ENCODE measurements at regions not wholly inside any gene's neighbourhood (a gene's known extent, or its start where the extent isn't known, plus 50 kb on each side); places are given as distances from the start of the nearest gene placed in this dataset.

- no peak for TF ChIP-seq MAFK (IDR thresholded peaks at IDR 0.05; ENCODE audit: low read depth, low read length)
- TF ChIP-seq NFE2L2 (IDR thresholded peaks at IDR 0.05; ENCODE audit: low read depth, low read length): no peak
- TF ChIP-seq POLR2A (IDR thresholded peaks at IDR 0.05; ENCODE audit: low read depth, low read length): no peak
- TF ChIP-seq FOS (IDR thresholded peaks at IDR 0.05; ENCODE audit: low read depth, low read length): no peak
- no peak for TF ChIP-seq MXI1 (IDR thresholded peaks at IDR 0.05; ENCODE audit: borderline replicate concordance, low read depth, low read length)
- no peak for TF ChIP-seq CHD1 (IDR thresholded peaks at IDR 0.05; ENCODE audit: low read depth, low read length)
- no peak for TF ChIP-seq SMC3 (IDR thresholded peaks at IDR 0.05; ENCODE audit: low read depth, low read length)
- no peak for TF ChIP-seq BHLHE40 (IDR thresholded peaks at IDR 0.05; ENCODE audit: low read depth, low read length)
- TF ChIP-seq RAD21 (IDR thresholded peaks at IDR 0.05; ENCODE audit: low read length): no peak
- TF ChIP-seq RFX5 (IDR thresholded peaks at IDR 0.05; ENCODE audit: low read depth, low read length): no peak
- no peak for TF ChIP-seq CTCF (conservative IDR thresholded peaks at IDR 0.05; ENCODE audit: low read depth, low read length)
- TF ChIP-seq, protein P1, sequence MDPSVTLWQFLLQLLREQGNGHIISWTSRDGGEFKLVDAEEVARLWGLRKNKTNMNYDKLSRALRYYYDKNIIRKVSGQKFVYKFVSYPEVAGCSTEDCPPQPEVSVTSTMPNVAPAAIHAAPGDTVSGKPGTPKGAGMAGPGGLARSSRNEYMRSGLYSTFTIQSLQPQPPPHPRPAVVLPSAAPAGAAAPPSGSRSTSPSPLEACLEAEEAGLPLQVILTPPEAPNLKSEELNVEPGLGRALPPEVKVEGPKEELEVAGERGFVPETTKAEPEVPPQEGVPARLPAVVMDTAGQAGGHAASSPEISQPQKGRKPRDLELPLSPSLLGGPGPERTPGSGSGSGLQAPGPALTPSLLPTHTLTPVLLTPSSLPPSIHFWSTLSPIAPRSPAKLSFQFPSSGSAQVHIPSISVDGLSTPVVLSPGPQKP (IDR thresholded peaks at IDR 0.05; ENCODE audit: borderline replicate concordance, low read depth, low read length): no peak
- intact Hi-C loops (cut with micrococcal nuclease): no loop called here
- H4K8ac ChIP-seq (ENCODE audit: low read depth in 2 of 2, low read length in 2 of 2): no peak overlapping the region
- H2BK5ac ChIP-seq (ENCODE audit: low read depth, low read length, poor library complexity, severe bottlenecking): no peak overlapping the region
- H4K20me1 ChIP-seq (ENCODE audit: insufficient read depth, low read length): no peaks in the 10 kb centered on the region
- in situ Hi-C loops (cut with MboI; ENCODE audit: low sequenced_read_pairs): no loop called here
- no peak overlapping the region for H3K9ac ChIP-seq (ENCODE audit: low read depth, low read length)
- H3K79me1 ChIP-seq (ENCODE audit: low read depth in 1 of 2, low read length in 2 of 2): no peaks in the 10 kb centered on the region
- H3K14ac ChIP-seq (replicated peaks; ENCODE audit: low read depth, low read length): no peak overlapping the region
- H2BK20ac ChIP-seq (ENCODE audit: low read depth, low read length): no peak overlapping the region
- no peak overlapping the region for H3K23ac ChIP-seq (ENCODE audit: low read depth, low read length)
- no peaks in the 10 kb centered on the region for H3K9me1 ChIP-seq (ENCODE audit: insufficient read depth, low read length)
- H3K4ac ChIP-seq (ENCODE audit: low read depth, low read length): no peak overlapping the region
- ChIA-PET POLR2A (ENCODE audit: unreplicated experiment) (no interaction called here), CTCF (no interaction called here)
- H2BK15ac ChIP-seq (ENCODE audit: low read depth, low read length): no peak overlapping the region
- no peak overlapping the region for H3K4me2 ChIP-seq (ENCODE audit: low read depth, low read length)
- no peaks in the 10 kb centered on the region for H3K27me3 ChIP-seq (ENCODE audit: control insufficient read depth, insufficient read depth, low read length)
- H3K18ac ChIP-seq (ENCODE audit: low read depth, low read length): no peak overlapping the region
- no peak overlapping the region for H4K5ac ChIP-seq (ENCODE audit: low read depth, low read length)
- H2AFZ ChIP-seq (replicated peaks; ENCODE audit: low read length, poor library complexity): no peak overlapping the region
- no peak for ATAC-seq (ENCODE audit: low read depth)
- DNase-seq: no peak
- H3K9me3 ChIP-seq (ENCODE audit: control insufficient read depth, insufficient read depth, low read length): peaks cover 10% of the 10 kb centered on the region
- H3K36me3 ChIP-seq (ENCODE audit: control insufficient read depth, insufficient read depth, low read length): no peaks in the 10 kb centered on the region
- H2BK120ac ChIP-seq (ENCODE audit: low read depth, low read length): no peak overlapping the region
- no peaks in the 10 kb centered on the region for H3K4me1 ChIP-seq (ENCODE audit: control insufficient read depth, insufficient read depth, low read length)
- H3K27ac ChIP-seq (ENCODE audit: insufficient read depth, low read length): no peak overlapping the region
- no peak overlapping the region for H3K56ac ChIP-seq (ENCODE audit: extremely low read depth, insufficient read depth, low read length)
- no TSS peak for BruUV-seq (replicated peaks)
- H2AK5ac ChIP-seq (ENCODE audit: low read depth, low read length): no peak overlapping the region
- H2AK9ac ChIP-seq (replicated peaks; ENCODE audit: low read depth, low read length, poor library complexity): no peak overlapping the region
- WGBS, 2 experiments (ENCODE audit: extremely low coverage in 2 of 2, insufficient read length in 1 of 2): no CpG with 5 or more reads among the region's 4 CpGs
- dilution Hi-C loops (cut with HindIII; ENCODE audit: low sequenced_read_pairs, unreplicated experiment): no loop called here
- no peak overlapping the region for H3K4me3 ChIP-seq (ENCODE audit: insufficient read depth, low read depth, low read length)
- no peak overlapping the region for H4K91ac ChIP-seq (ENCODE audit: insufficient read depth, low read depth, low read length)
Observed at GRCh38 chr9:84592918-84593317, 76.6 kb upstream of the NTRK2 start.

Data from IMR-90 (cell line).